K562 (cell line): ENCODE measurements at regions not wholly inside any gene's neighbourhood (a gene's known extent, or its start where the extent isn't known, plus 50 kb on each side); places are given as distances from the start of the nearest gene placed in this dataset.

Source experiments
- ATAC-seq: fragments of 200-7000 bp; cut with Tn5 transposase; 3 replicates; pipeline ENCODE4 v1.9.1; 2020; ENCODE audit warnings: moderate library complexity
- BruUV-seq: library from RNA; stranded (reverse); fragments of 400-500 nt; replicated peaks from 2 replicates; lab custom pipeline; 2021; lab: Mats Ljungman, UMichigan
- CTCF ChIA-PET: fragments of 300-600 bp; formaldehyde crosslinking; extraction: SDS; loops from one replicate; lab custom pipeline; 2021; ENCODE audit warnings: low intra/inter-chr PET ratio; lab: Yijun Ruan, JAX
- POLR2A ChIA-PET: fragments of 300-600, 350-650 bp; sonication (Branson Sonifier 250); formaldehyde crosslinking; extraction: SDS; loops from one replicate; lab custom pipeline; 2021; ENCODE audit warnings: antibody characterized with exemption, inconsistent platforms; lab: Yijun Ruan, JAX
- DNase-seq, 4 experiments: peaks; one replicate each; pipeline versions ENCODE4 v3.0.0 to v3.0.0-alpha.2; 2011 to 2018; ENCODE audit warnings: low spot score in 3 of 4, mixed read lengths in 3 of 4; ENCODE audit errors: extremely low read depth in 1 of 4
- FAIRE-seq: peaks from 2 replicates; lab custom pipeline; 2011; peaks lifted over from hg19 to GRCh38; lab: Jason Lieb, UNC
- H2AFZ ChIP-seq: 2 replicates; pipeline ENCODE4 v1.6.0; 2011; ENCODE audit warnings: low read depth, low read length, control low read depth, inconsistent platforms
- H3K27ac ChIP-seq: fragments of 200-600 bp; 3 replicates; pipeline ENCODE4 v1.8.0; 2011; ENCODE audit warnings: low read depth, mild to moderate bottlenecking, control low read depth, inconsistent platforms, low read length, moderate library complexity, mixed read lengths; ENCODE audit errors: extremely low read depth
- H3K27me3 ChIP-seq, 2 experiments: fragments of 300-600 bp in 1 of 2; 2 replicates in 1 of 2; 3 replicates in 1 of 2; pipeline versions ENCODE4 v1.6.0 to v1.8.0; 2011; ENCODE audit warnings: inconsistent platforms in 2 of 2, low read length in 2 of 2, mild to moderate bottlenecking in 1 of 2, mixed read lengths in 1 of 2, moderate library complexity in 1 of 2; ENCODE audit not compliant: control insufficient read depth in 2 of 2, insufficient read depth in 2 of 2
- H3K36me3 ChIP-seq: fragments of 300-600 bp; 3 replicates; pipeline ENCODE4 v1.8.0; 2011; ENCODE audit warnings: mild to moderate bottlenecking, low read length, inconsistent platforms; ENCODE audit not compliant: control insufficient read depth, insufficient read depth
- H3K4me1 ChIP-seq, 2 experiments: fragments of 200-600 bp in 1 of 2; replicated peaks in 1 of 2; 2 replicates in 1 of 2; 3 replicates in 1 of 2; pipeline versions ENCODE4 v1.5.1 to v1.8.0; 2011; ENCODE audit warnings: inconsistent platforms in 2 of 2, low read length in 2 of 2, mild to moderate bottlenecking in 1 of 2, mixed read lengths in 1 of 2, moderate library complexity in 1 of 2; ENCODE audit not compliant: control insufficient read depth in 2 of 2, insufficient read depth in 2 of 2
- H3K4me2 ChIP-seq: 2 replicates; pipeline ENCODE4 v1.6.1; 2011; ENCODE audit warnings: low read length, control low read depth, inconsistent platforms, mixed read lengths; ENCODE audit not compliant: insufficient read depth
- H3K4me3 ChIP-seq: fragments of 200-600 bp; sonication (generic), shearing (Covaris generic); 2 replicates; pipeline ENCODE4 v1.5.1; 2016; ENCODE audit warnings: control low read depth, inconsistent platforms
- H3K79me2 ChIP-seq: fragments of 200-600 bp; 3 replicates; pipeline ENCODE4 v1.8.0; 2011; ENCODE audit warnings: low read length, inconsistent platforms; ENCODE audit not compliant: control insufficient read depth, insufficient read depth
- H3K9ac ChIP-seq, 2 experiments: 2 replicates each; pipeline versions ENCODE4 v1.6.0 to v1.6.1; 2011; ENCODE audit warnings: low read depth in 2 of 2, low read length in 2 of 2, control low read depth in 1 of 2, inconsistent platforms in 1 of 2, mild to moderate bottlenecking in 1 of 2, mixed read lengths in 1 of 2; ENCODE audit not compliant: insufficient read depth in 1 of 2
- H3K9me1 ChIP-seq: one replicate; pipeline ENCODE4 v1.6.0; 2011; ENCODE audit warnings: inconsistent platforms, mild to moderate bottlenecking, low read length, moderate library complexity; ENCODE audit not compliant: control insufficient read depth, insufficient read depth
- H3K9me3 ChIP-seq: replicated peaks from 2 replicates; pipeline ENCODE4 v1.5.1; 2011; ENCODE audit warnings: low read depth, low read length, inconsistent platforms; ENCODE audit not compliant: control insufficient read depth, insufficient read depth
- H4K20me1 ChIP-seq: replicated peaks from 2 replicates; pipeline ENCODE4 v1.6.1; 2011; ENCODE audit warnings: low read length, inconsistent platforms, mixed read lengths; ENCODE audit not compliant: control insufficient read depth, insufficient read depth
- ELF2 ChIP-seq: fragments of 250-450 bp; sonication (Bioruptor Pico); IDR thresholded peaks from 2 replicates; pipeline ENCODE4 v1.5.0; 2021; ENCODE audit warnings: mild to moderate bottlenecking
- ILK ChIP-seq: fragments of 450-650 bp; IDR thresholded peaks from 2 replicates; pipeline ENCODE4 v1.6.1; 2016; ENCODE audit warnings: missing genetic modification characterization, low read depth, mild to moderate bottlenecking, missing compliant biosample characterization, moderate library complexity, borderline replicate concordance
- MCM7 ChIP-seq, 2 experiments: fragments of 450-650 bp; IDR thresholded peaks; 2 replicates each; pipeline ENCODE4 v1.6.1; 2016 to 2018
- NCOA6 ChIP-seq: fragments of 450-650 bp; IDR thresholded peaks from 2 replicates; pipeline ENCODE4 v1.6.1; 2017; ENCODE audit warnings: mild to moderate bottlenecking
- SIX5 ChIP-seq, 2 experiments: IDR thresholded peaks; 2 replicates each; pipeline ENCODE4 v1.6.1; 2011; ENCODE audit warnings: low read length in 2 of 2, borderline replicate concordance in 1 of 2, low read depth in 1 of 2, mild to moderate bottlenecking in 1 of 2, moderate library complexity in 1 of 2; ENCODE audit not compliant: insufficient read depth in 1 of 2
- WGBS: fragments of 100-300 bp; shearing (Covaris generic); methylation state at CpG from one replicate; pipeline ENCODE4 v1.1.6; 2016; ENCODE audit warnings: low coverage, mixed read lengths; ENCODE audit not compliant: insufficient coverage; ENCODE audit errors: missing lambda C conversion rate; 5-methylcytosine and 5-hydroxymethylcytosine counted together
- in situ Hi-C: fragments of 300-500 bp; cut with MboI; formaldehyde crosslinking; loops from 4 replicates; pipeline ENCODE4 v1.15.0; 2018; ENCODE audit warnings: inconsistent platforms, mixed read lengths
- intact Hi-C: fragments of 100-400 bp; cut with micrococcal nuclease; formaldehyde crosslinking; loops from 2 replicates; pipeline ENCODE4 v1.14.2; 2022
- TF ChIP-seq, protein P1 (sequence below): fragments of 450-650 bp; IDR thresholded peaks from 2 replicates; pipeline ENCODE4 v1.6.1; 2017; ENCODE audit warnings: antibody characterized with exemption, mild to moderate bottlenecking
- TF ChIP-seq, protein P2 (sequence below): fragments of 450-650 bp; IDR thresholded peaks from 2 replicates; pipeline ENCODE4 v1.6.1; 2016; ENCODE audit warnings: mild to moderate bottlenecking

DNA sequence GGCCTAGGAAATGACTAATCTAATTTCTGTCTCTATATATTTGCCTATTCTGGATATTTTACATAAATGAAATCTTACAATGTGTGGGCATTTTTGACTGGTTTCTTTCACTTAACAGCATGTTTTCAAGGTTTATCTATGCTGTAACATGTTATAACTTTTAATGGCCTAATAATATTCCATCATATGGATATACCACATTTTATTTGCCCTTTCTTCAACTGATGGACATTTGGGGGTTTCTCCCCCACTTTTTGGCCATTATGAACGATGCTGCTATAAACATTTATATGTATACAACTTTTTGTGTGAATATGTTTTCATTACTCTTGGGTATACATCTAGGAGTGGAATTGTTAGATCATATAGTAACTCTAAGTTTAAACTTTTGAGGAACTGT, 357.3 kb upstream of the ADAMTS9 start:
- no peak overlapping the region for H3K27ac ChIP-seq
- ATAC-seq (no peak), FAIRE-seq (no peak), DNase-seq (no peak)
- no peaks in the 10 kb centered on the region for H3K79me2 ChIP-seq
- H3K36me3 ChIP-seq, result no peaks in the 10 kb centered on the region
- H4K20me1 ChIP-seq, result no peaks in the 10 kb centered on the region
- H3K4me2 ChIP-seq, result no peak overlapping the region
- CTCF ChIA-PET, result no interaction called here
- 38% methylated on average over 1 of the region's 1 CpG for WGBS
- H2AFZ ChIP-seq, result no peak overlapping the region
- H3K4me1 ChIP-seq, result peaks cover 3 to 29% of the 10 kb centered on the region in 2 experiments; a peak in 3 of 5 replicates
- no peak overlapping the region for H3K4me3 ChIP-seq
- H3K27me3 ChIP-seq, result no peaks in the 10 kb centered on the region
- H3K9me3 ChIP-seq, result peaks cover 6% of the 10 kb centered on the region
- no peaks in the 10 kb centered on the region for H3K9me1 ChIP-seq
- BruUV-seq, result no TSS peak
- intact Hi-C loops, result no loop called here
- in situ Hi-C loops, result no loop called here
- H3K9ac ChIP-seq, result no peak overlapping the region
- POLR2A ChIA-PET, result no interaction called here
- TF ChIP-seq ELF2 (CRISPR knock-in tag) (no peak), SIX5 (IDR thresholded peaks at IDR 0.05; ENCODE audit: borderline replicate concordance in 1 of 2, insufficient read depth in 1 of 2, low read depth in 1 of 2, low read length in 2 of 2) (no peak), MCM7 (IDR thresholded peaks at IDR 0.05) (no peak), ILK (tag) (no peak), NCOA6 (no peak)
- TF ChIP-seq, protein P1, sequence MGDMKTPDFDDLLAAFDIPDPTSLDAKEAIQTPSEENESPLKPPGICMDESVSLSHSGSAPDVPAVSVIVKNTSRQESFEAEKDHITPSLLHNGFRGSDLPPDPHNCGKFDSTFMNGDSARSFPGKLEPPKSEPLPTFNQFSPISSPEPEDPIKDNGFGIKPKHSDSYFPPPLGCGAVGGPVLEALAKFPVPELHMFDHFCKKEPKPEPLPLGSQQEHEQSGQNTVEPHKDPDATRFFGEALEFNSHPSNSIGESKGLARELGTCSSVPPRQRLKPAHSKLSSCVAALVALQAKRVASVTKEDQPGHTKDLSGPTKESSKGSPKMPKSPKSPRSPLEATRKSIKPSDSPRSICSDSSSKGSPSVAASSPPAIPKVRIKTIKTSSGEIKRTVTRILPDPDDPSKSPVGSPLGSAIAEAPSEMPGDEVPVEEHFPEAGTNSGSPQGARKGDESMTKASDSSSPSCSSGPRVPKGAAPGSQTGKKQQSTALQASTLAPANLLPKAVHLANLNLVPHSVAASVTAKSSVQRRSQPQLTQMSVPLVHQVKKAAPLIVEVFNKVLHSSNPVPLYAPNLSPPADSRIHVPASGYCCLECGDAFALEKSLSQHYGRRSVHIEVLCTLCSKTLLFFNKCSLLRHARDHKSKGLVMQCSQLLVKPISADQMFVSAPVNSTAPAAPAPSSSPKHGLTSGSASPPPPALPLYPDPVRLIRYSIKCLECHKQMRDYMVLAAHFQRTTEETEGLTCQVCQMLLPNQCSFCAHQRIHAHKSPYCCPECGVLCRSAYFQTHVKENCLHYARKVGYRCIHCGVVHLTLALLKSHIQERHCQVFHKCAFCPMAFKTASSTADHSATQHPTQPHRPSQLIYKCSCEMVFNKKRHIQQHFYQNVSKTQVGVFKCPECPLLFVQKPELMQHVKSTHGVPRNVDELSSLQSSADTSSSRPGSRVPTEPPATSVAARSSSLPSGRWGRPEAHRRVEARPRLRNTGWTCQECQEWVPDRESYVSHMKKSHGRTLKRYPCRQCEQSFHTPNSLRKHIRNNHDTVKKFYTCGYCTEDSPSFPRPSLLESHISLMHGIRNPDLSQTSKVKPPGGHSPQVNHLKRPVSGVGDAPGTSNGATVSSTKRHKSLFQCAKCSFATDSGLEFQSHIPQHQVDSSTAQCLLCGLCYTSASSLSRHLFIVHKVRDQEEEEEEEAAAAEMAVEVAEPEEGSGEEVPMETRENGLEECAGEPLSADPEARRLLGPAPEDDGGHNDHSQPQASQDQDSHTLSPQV, result no peak
- TF ChIP-seq, protein P2, sequence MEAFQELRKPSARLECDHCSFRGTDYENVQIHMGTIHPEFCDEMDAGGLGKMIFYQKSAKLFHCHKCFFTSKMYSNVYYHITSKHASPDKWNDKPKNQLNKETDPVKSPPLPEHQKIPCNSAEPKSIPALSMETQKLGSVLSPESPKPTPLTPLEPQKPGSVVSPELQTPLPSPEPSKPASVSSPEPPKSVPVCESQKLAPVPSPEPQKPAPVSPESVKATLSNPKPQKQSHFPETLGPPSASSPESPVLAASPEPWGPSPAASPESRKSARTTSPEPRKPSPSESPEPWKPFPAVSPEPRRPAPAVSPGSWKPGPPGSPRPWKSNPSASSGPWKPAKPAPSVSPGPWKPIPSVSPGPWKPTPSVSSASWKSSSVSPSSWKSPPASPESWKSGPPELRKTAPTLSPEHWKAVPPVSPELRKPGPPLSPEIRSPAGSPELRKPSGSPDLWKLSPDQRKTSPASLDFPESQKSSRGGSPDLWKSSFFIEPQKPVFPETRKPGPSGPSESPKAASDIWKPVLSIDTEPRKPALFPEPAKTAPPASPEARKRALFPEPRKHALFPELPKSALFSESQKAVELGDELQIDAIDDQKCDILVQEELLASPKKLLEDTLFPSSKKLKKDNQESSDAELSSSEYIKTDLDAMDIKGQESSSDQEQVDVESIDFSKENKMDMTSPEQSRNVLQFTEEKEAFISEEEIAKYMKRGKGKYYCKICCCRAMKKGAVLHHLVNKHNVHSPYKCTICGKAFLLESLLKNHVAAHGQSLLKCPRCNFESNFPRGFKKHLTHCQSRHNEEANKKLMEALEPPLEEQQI, result no peak
